ENCODE measurements at regions not wholly inside any gene's neighbourhood (a gene's known extent, or its start where the extent isn't known, plus 50 kb on each side); places are given as distances from the start of the nearest gene placed in this dataset.

GRCh38 chr6:114892211-114892610, 549.4 kb upstream of the HS3ST5 start:
- H3K27me3 ChIP-seq (ENCODE audit: control insufficient read depth in 2 of 2, insufficient read depth in 2 of 2, low read length in 2 of 2): no peaks in the 10 kb centered on the region
- H3K27ac ChIP-seq (ENCODE audit: extremely low read depth, low read depth, low read length): no peak overlapping the region
- no peaks in the 10 kb centered on the region for H3K4me1 ChIP-seq (replicated peaks in 1 of 2; ENCODE audit: control insufficient read depth in 2 of 2, insufficient read depth in 2 of 2, low read length in 2 of 2)
- ATAC-seq: no peak
- ChIA-PET CTCF (ENCODE audit: low intra/inter-chr PET ratio) (no interaction called here), POLR2A (no interaction called here)
- no peak overlapping the region for H2AFZ ChIP-seq (ENCODE audit: low read depth, low read length)
- in situ Hi-C loops (cut with MboI): no loop called here
- no peak overlapping the region for H3K4me3 ChIP-seq
- no peaks in the 10 kb centered on the region for H3K79me2 ChIP-seq (ENCODE audit: control insufficient read depth, insufficient read depth, low read length)
- H3K9me3 ChIP-seq (replicated peaks; ENCODE audit: control insufficient read depth, insufficient read depth, low read depth, low read length): no peaks in the 10 kb centered on the region
- FAIRE-seq: no peak
- no peaks in the 10 kb centered on the region for H4K20me1 ChIP-seq (replicated peaks; ENCODE audit: control insufficient read depth, insufficient read depth, low read length)
- BruUV-seq (replicated peaks): no TSS peak
- H3K4me2 ChIP-seq (ENCODE audit: insufficient read depth, low read length): no peak overlapping the region
- H3K9me1 ChIP-seq (ENCODE audit: control insufficient read depth, insufficient read depth, low read length): no peaks in the 10 kb centered on the region
- intact Hi-C loops (cut with micrococcal nuclease): no loop called here
- DNase-seq (ENCODE audit: extremely low read depth in 1 of 4, low spot score in 3 of 4): no peak
- TF ChIP-seq ZNF785 (CRISPR knock-in tag; IDR thresholded peaks at IDR 0.05) (no peak), MEF2A (IDR thresholded peaks at IDR 0.05; ENCODE audit: control insufficient read depth, low read depth, low read length) (no peak), FIP1L1 (IDR thresholded peaks at IDR 0.05; ENCODE audit: low read depth, low read length, poor library complexity, severe bottlenecking) (no peak), KLF1 (tag; IDR thresholded peaks at IDR 0.05) (no peak), GABPA (tag; conservative IDR thresholded peaks at IDR 0.05; ENCODE audit: low read depth) (no peak)
- no peak overlapping the region for H3K9ac ChIP-seq (ENCODE audit: insufficient read depth in 1 of 2, low read depth in 2 of 2, low read length in 2 of 2)
- H3K36me3 ChIP-seq (ENCODE audit: control insufficient read depth, insufficient read depth, low read length): no peaks in the 10 kb centered on the region

GRCh38 chr6:114888241-114888640, 545.4 kb upstream of the HS3ST5 start:
- Histone ChIP-seq H3K79me2 (ENCODE audit: control insufficient read depth, insufficient read depth, low read length) (no peaks in the 10 kb centered on the region), H3K4me3 (no peak overlapping the region), H3K4me2 (ENCODE audit: insufficient read depth, low read length) (no peak overlapping the region), H3K27ac (ENCODE audit: extremely low read depth, low read depth, low read length) (no peak overlapping the region), H3K36me3 (ENCODE audit: control insufficient read depth, insufficient read depth, low read length) (no peaks in the 10 kb centered on the region), H3K27me3 (ENCODE audit: control insufficient read depth in 2 of 2, insufficient read depth in 2 of 2, low read length in 2 of 2) (no peaks in the 10 kb centered on the region), H3K9me3 (replicated peaks; ENCODE audit: control insufficient read depth, insufficient read depth, low read depth, low read length) (no peaks in the 10 kb centered on the region), H3K9me1 (ENCODE audit: control insufficient read depth, insufficient read depth, low read length) (no peaks in the 10 kb centered on the region), H3K9ac (ENCODE audit: insufficient read depth in 1 of 2, low read depth in 2 of 2, low read length in 2 of 2) (no peak overlapping the region), H4K20me1 (replicated peaks; ENCODE audit: control insufficient read depth, insufficient read depth, low read length) (no peaks in the 10 kb centered on the region), H2AFZ (ENCODE audit: low read depth, low read length) (no peak overlapping the region), H3K4me1 (replicated peaks in 1 of 2; ENCODE audit: control insufficient read depth in 2 of 2, insufficient read depth in 2 of 2, low read length in 2 of 2) (no peaks in the 10 kb centered on the region)
- intact Hi-C loops (cut with micrococcal nuclease) (no loop called here), in situ Hi-C loops (cut with MboI) (no loop called here)
- ChIA-PET POLR2A (no interaction called here), CTCF (ENCODE audit: low intra/inter-chr PET ratio) (interaction anchor here (0.5 kb wide), 1 partner anchor 709 kb away, joined by 5 read pairs; no protein-coding TSS in a partner anchor)
- ATAC-seq (no peak), FAIRE-seq (no peak), DNase-seq (ENCODE audit: extremely low read depth in 1 of 4, low spot score in 3 of 4) (no peak)
- no TSS peak for BruUV-seq (replicated peaks)
- TF ChIP-seq DACH1 (IDR thresholded peaks at IDR 0.05; ENCODE audit: partially characterized antibody) (no peak), TAL1 (IDR thresholded peaks at IDR 0.05) (no peak), ZNF561 (CRISPR knock-in tag; conservative IDR thresholded peaks at IDR 0.05) (no peak)
- TF ChIP-seq, protein P1, sequence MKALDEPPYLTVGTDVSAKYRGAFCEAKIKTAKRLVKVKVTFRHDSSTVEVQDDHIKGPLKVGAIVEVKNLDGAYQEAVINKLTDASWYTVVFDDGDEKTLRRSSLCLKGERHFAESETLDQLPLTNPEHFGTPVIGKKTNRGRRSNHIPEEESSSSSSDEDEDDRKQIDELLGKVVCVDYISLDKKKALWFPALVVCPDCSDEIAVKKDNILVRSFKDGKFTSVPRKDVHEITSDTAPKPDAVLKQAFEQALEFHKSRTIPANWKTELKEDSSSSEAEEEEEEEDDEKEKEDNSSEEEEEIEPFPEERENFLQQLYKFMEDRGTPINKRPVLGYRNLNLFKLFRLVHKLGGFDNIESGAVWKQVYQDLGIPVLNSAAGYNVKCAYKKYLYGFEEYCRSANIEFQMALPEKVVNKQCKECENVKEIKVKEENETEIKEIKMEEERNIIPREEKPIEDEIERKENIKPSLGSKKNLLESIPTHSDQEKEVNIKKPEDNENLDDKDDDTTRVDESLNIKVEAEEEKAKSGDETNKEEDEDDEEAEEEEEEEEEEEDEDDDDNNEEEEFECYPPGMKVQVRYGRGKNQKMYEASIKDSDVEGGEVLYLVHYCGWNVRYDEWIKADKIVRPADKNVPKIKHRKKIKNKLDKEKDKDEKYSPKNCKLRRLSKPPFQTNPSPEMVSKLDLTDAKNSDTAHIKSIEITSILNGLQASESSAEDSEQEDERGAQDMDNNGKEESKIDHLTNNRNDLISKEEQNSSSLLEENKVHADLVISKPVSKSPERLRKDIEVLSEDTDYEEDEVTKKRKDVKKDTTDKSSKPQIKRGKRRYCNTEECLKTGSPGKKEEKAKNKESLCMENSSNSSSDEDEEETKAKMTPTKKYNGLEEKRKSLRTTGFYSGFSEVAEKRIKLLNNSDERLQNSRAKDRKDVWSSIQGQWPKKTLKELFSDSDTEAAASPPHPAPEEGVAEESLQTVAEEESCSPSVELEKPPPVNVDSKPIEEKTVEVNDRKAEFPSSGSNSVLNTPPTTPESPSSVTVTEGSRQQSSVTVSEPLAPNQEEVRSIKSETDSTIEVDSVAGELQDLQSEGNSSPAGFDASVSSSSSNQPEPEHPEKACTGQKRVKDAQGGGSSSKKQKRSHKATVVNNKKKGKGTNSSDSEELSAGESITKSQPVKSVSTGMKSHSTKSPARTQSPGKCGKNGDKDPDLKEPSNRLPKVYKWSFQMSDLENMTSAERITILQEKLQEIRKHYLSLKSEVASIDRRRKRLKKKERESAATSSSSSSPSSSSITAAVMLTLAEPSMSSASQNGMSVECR (CRISPR knock-in tag; IDR thresholded peaks at IDR 0.05): no peak
- TF ChIP-seq, protein P2, sequence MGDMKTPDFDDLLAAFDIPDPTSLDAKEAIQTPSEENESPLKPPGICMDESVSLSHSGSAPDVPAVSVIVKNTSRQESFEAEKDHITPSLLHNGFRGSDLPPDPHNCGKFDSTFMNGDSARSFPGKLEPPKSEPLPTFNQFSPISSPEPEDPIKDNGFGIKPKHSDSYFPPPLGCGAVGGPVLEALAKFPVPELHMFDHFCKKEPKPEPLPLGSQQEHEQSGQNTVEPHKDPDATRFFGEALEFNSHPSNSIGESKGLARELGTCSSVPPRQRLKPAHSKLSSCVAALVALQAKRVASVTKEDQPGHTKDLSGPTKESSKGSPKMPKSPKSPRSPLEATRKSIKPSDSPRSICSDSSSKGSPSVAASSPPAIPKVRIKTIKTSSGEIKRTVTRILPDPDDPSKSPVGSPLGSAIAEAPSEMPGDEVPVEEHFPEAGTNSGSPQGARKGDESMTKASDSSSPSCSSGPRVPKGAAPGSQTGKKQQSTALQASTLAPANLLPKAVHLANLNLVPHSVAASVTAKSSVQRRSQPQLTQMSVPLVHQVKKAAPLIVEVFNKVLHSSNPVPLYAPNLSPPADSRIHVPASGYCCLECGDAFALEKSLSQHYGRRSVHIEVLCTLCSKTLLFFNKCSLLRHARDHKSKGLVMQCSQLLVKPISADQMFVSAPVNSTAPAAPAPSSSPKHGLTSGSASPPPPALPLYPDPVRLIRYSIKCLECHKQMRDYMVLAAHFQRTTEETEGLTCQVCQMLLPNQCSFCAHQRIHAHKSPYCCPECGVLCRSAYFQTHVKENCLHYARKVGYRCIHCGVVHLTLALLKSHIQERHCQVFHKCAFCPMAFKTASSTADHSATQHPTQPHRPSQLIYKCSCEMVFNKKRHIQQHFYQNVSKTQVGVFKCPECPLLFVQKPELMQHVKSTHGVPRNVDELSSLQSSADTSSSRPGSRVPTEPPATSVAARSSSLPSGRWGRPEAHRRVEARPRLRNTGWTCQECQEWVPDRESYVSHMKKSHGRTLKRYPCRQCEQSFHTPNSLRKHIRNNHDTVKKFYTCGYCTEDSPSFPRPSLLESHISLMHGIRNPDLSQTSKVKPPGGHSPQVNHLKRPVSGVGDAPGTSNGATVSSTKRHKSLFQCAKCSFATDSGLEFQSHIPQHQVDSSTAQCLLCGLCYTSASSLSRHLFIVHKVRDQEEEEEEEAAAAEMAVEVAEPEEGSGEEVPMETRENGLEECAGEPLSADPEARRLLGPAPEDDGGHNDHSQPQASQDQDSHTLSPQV (IDR thresholded peaks at IDR 0.05): no peak

All from K562 (cell line).